Heart left ventricle (tissue), 13 donors: ENCODE measurements at regions not wholly inside any gene's neighbourhood (a gene's known extent, or its start where the extent isn't known, plus 50 kb on each side); places are given as distances from the start of the nearest gene placed in this dataset.

Experiments used
- CTCF ChIP-seq, 12 donors: fragments of 200-600 bp; sonication (generic) in 4 of 12; IDR thresholded peaks; one replicate each; pipeline versions ENCODE4 v1.5.0 to v1.8.0; 2018 to 2022; ENCODE audit warnings: antibody characterized with exemption in 12 of 12, mild to moderate bottlenecking in 5 of 12
- POLR2A ChIP-seq, 2 donors: fragments of 450-650 bp; IDR thresholded peaks; one replicate each; pipeline ENCODE4 v1.6.1; 2017; ENCODE audit warnings: antibody characterized with exemption in 2 of 2, mild to moderate bottlenecking in 2 of 2, moderate library complexity in 2 of 2
- donor health status: ischemic (EF 13 %, LVEDD 7.1; RV severe dilation, severe dysfunction).
- donor health status: DM: no; HTN: yes; CAD: no.
- donor health status: DM: no; HTN: no; CAD: no.
- donor health status: ischemic (EF 25% LVEDD 6.9; RV normal size, moderate dysfunction).
- donor health status: ischemic (EF 25% LVEDD 5.7; RV mildly dilated, moderate dysfunction).
- donor health status: ischemic (EF 35%, LVEDD 5.7; RV mildly dilated, moderate dysfunction).
- donor health status: nonischemic (EF 11% LVEDD 7.7; RV severe dilation, severe dysfunction).
- donor health status: DM: yes; HTN: yes; CAD: no.
- donor health status: PGD.
- donor health status: ischemic (EF 29% LVEDD 5.4; RV normal size, mild dysfunction).
- donor health status: nonischemic (EF 23%, LVEDD 6.1; RV moderate dilation, normal function).

- TF ChIP-seq CTCF (IDR thresholded peaks at IDR 0.05) (no peak), POLR2A (IDR thresholded peaks at IDR 0.05) (no peak)
Measured at GRCh38 chr3:170749185-170749584, 120.8 kb downstream of the RPL22L1 start.
